Suppressor macrophage treated with lipopolysaccharide for 4 hours (primary cell): ENCODE measurements at regions not wholly inside any gene's neighbourhood (a gene's known extent, or its start where the extent isn't known, plus 50 kb on each side); places are given as distances from the start of the nearest gene placed in this dataset.
"Not testable (repeated sequence)": the region's sequence is repeated elsewhere in the genome, so short reads cannot be mapped to it uniquely, and the experiment has no call there.

Source experiments
- DNase-seq: peaks from one replicate; pipeline ENCODE4 v3.0.0-alpha.2; 2020

DNA sequence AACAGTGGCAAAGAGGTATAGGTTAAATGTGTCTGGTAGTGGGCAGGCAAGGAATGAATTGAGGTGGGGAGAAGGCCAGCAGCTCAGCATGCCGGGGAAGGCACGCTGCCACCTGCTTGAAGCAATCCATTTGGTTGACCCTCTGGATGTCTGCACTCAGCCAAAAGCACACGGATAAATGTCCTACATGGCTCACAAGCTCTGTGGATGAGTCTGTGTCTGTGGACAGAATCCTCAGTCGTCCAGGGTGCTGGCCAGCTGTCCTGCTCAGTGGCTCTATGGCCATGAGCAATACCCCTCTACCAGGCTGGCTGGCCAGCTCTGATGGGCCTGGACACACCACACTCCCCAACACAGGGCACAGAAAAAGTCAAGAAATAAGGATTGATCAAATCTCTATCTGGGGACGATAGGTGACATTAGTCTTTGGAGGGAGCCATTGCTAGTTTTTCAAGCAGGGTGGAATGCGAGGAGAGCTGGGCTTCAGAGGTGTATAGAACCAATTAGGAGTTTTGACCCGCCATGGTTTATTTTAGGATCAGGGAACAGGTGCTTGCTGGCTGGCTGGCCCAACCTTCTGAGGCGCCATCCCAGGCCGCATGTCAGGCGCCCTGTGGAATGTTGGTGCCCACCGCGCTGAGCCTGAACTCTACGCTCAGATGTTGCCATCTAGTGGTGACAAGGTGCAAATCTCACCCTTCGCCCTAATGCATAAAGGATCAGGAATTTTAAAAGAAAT is 493.4 kb downstream of the TNS3 start:
- peak; percentile 57 for DNase-seq

DNA sequence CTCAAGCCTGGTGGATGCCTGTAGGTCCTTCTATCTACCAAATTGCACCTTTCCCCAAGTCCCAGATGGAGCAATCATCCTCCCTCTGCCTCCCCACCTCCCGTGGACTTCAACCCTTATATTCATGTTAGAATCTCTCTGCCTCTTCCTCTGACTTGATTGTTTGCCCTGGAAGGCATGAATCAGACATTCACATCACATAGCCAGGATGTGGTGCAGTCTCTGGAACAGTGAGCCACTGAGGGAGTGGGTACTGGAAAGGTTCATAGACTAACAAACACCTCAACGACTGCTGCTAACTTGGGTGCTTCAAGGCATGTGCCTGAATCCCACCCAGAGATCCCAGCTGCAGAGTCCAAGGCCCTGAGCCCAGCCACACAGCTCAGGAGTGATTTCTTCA is 494.0 kb downstream of the TNS3 start:
- DNase-seq: no peak

DNA sequence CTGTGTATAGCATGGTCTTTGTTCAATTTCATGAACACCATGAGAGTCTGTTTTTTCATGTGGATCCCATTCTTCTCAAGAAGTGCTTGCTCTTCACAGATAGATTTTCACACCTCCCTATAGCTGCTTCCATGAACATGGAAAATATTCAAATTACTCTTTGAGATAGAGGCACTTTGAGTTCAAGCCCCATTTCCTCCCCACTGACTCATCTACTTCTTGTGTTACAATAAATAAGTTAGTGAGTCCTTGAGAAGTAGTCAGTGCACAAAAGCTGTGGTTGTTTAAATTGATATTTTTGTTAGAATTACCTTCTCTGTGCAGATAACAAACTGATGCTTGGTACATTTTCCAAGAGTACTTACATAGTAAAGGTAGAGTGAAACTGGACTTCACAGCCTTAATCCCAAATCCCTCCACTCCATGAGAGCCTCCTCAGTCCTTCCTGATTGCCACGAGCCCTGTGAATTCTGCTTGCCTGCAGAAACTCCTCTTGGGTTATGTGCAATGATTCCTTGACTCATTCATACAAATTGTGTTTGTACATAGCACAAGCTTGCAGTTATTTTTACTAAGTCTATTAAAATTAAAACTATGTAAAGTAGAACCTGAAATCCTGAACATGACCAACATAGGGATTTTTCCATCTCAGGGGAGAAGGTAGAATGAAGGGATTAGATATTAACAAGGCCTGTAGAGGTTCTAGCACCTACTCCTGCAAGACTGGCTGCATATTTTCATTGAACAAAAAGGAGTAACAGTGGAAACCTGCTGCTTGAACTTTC is 496.2 kb downstream of the TNS3 start:
- DNase-seq: no peak

DNA sequence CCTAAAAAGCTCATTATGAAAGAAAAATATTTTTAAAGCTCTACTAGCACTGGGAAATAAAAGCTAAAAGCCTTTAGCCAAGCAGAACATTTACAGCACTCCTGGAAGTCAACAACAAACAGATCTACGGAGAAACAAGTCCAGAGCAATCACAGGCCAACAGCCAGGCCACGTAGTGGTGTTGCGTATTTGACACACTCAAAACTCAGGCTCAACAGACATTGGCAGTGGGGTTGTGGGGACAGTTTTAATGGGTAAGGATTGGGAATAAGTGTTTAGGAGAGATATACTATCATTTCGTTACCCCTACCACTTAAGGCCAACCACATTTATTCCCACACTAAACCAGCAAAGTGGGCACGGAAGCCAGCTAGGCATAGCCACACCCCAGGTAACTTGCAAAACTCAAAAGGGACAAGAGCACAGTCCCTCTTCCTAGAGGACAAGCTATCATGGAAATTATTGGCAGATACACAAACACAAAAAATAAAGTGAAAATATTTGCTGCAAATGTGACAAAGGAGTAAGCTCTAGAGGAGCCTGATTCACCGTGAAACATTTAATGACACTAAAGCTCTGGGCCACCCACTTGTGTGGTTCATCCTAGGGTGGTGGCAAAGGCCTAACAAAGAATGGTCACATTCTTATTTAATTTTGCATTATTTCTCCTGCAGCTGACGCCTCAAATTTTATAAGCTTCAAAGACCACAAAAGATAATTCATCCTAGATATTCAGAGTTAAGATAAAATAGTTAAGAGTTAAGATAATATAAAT is 498.2 kb downstream of the TNS3 start:
- DNase-seq: no peak

GRCh38 chr7:47080816-47081215 is 501.1 kb downstream of the TNS3 start:
- DNase-seq: no peak

- DNase-seq: no peak
Measured at GRCh38 chr7:47078241-47078640, 503.7 kb downstream of the TNS3 start.

DNA sequence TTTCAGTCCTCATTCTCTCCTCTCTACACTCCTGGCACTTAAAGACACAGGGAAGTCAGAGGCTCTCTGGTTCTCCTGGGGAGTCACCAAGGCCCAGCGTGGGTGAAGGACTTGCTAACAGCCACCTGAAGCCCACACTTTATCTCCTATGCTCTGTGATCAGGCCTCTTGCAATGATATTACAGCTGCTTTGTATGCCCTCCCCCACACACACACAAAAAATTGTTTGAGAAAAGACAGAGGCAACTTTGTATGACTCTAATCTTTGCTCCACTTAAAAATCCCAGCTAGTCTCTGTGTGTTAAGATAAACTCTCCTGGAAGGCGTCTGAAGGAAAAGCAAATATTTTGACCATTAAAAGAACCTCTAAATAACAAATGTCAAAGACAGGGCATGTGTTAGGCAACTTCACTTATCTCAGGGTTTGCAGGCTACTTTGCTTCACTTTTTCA is 507.2 kb downstream of the TNS3 start:
- no peak for DNase-seq

DNA sequence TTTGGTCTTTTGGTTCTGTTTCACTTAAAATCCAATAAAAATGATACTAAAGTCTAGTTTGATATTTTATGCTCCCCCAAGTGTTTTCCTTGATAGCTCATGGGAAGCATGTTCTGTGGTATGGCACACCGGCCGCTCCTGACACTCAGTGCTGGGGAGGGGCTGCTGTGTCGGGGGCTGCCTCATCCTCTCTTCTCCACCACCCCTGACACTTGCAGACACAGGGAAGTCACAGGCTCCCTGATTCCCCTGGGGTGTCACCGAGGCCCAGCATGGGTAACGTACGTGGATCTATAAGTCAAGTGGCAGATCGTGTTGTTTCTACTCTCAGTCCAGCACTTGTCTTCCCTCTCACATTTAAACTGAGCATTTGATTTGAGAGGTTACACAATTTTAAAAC is 508.6 kb downstream of the TNS3 start:
- DNase-seq: no peak

- no peak for DNase-seq
Measured at GRCh38 chr7:47071866-47072265, 510.0 kb downstream of the TNS3 start.

- no peak for DNase-seq
Measured at GRCh38 chr7:47069385-47070076, 512.4 kb downstream of the TNS3 start.

DNA sequence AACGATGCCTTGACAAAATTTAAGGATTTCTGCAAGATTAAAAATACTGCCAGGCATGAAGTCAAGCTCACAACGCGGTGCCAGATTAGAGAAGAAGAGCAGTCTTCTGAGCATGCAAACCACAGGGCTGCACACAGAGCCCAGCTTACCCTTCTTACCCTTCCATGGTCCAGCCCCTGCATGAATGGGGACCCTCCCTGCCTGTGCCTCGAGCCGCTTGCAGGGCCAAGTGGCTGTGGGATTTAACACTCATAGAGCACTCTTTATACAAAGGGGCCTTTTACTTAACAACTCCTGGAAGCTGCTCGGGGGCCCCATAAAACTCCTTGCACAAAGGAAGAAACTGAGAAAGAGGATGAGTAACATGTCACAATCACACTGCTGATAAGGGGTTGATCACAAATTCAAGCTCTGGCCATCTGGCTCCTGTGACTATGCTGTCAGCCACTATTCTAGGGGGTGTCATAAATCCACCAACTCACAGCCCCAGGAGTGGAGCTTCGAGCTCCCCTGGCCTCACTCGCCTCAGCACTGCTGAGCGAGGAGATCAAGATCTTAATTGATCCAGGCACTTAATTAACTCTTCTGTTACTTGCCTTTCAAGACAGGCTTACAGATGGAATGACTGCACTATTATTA is 514.8 kb downstream of the TNS3 start:
- no peak for DNase-seq

- no peak for DNase-seq
Measured at GRCh38 chr7:47056731-47057130, 525.2 kb downstream of the TNS3 start.

GRCh38 chr7:47052541-47053208 is 529.2 kb downstream of the TNS3 start:
- not testable (repeated sequence) for DNase-seq

DNA sequence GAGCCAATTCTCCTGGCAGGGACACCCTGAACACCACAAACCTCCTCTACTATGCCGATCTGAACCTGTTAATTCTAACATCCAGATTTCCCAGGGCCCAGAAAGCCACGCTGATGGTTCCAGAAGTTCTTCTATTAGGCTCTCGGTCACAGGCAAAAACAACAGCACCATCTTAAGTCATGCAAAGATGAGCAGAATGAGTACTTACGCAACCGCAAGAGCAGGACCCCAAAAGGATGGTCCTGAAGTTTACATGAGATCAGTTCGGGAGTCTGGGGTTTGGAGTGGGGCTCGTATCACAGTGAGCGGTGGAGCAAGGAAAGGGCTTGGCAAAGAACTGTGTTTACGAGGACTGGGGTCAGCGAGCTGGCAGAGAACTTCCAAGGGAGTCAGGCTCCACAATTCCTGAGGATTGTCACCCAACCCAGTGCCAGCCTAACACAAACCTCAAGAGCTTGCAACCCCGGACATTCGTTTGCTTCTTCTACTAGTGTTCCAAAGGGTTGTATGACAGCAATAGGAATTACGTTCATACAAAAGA is 532.6 kb downstream of the TNS3 start:
- DNase-seq: no peak

DNA sequence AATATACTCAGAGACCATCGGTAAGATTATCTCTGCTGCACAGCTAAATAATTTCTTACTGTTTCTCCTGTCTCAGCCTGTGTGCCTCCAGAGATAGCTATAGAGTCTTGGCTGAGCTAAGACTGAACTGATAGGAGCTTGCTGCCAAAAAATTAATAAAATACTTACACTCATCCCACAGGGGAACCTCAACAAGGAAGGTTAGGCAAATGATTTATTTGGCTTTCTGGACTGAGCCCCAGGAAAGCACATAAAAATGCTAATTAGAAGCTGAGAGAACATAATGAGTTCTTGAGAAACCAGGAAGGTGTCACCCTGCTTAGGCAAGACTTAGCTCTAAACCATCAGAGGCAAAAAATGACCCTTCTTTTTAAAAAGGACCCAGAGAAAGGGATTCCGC is 534.5 kb downstream of the TNS3 start:
- no peak for DNase-seq

DNA sequence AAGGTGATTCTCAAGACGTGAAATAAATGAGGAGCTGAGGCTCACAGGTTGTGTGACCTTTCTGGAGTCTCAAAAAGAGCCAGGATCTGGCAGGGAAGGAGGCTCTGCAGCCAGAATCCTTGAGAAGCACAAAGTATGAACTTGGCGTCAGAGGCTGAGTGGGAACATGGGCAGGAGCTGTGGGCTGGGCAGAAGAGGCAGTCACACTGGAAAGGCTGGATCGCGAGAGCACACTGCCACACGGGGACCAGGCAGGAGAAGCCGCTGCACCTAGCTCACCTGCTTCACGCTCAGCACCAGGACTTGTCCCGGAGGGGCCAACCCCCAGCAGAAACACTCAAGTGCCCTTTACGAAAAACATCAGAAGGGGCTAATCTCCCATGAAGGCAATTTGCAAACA is 535.0 kb downstream of the TNS3 start:
- no peak for DNase-seq

GRCh38 chr7:47045207-47046051 is 536.5 kb downstream of the TNS3 start:
- DNase-seq: no peak

GRCh38 chr7:47044625-47045024 is 537.3 kb downstream of the TNS3 start:
- no peak for DNase-seq

- no peak for DNase-seq
Measured at GRCh38 chr7:47043304-47043703, 538.6 kb downstream of the TNS3 start.

DNA sequence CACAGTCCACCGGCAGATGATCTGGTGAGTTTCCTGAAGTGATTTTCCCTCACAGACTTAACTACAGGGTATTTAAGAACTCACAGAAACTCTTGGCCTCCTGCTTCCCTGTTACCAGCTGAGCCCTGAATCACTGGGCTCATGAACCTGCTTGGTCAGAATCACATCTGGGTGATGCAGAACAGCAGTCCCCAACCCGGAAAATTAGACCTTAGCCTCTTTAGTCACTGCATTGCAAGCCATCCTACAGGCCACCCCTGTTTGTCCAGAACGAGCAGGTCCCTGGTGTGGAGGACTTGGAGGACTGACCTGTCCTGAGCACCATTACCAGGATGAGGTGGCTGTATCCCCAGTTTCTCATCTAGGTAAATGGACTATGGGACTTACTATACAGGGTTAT is 539.2 kb downstream of the TNS3 start:
- DNase-seq: no peak
